H1 (cell line): ENCODE measurements at regions not wholly inside any gene's neighbourhood (a gene's known extent, or its start where the extent isn't known, plus 50 kb on each side); places are given as distances from the start of the nearest gene placed in this dataset.

Experiments used
- CHD2 ChIP-seq: IDR thresholded peaks from 2 replicates; pipeline ENCODE4 v1.6.1; 2012; ENCODE audit warnings: low read length, improper control_type of control experiment
- EP300 ChIP-seq, 2 experiments: IDR thresholded peaks; 1 replicate in 1 of 2; 2 replicates in 1 of 2; pipeline ENCODE4 v1.6.1; 2011 to 2012; ENCODE audit warnings: low read depth in 2 of 2, low read length in 2 of 2, mild to moderate bottlenecking in 2 of 2, borderline replicate concordance in 1 of 2, inconsistent platforms in 1 of 2, moderate library complexity in 1 of 2
- JUND ChIP-seq: IDR thresholded peaks from 2 replicates; pipeline ENCODE4 v1.6.1; 2011; ENCODE audit warnings: mild to moderate bottlenecking, improper control_type of control experiment, low read length
- KDM1A ChIP-seq: fragments of 200-600, 300-600 bp; sonication (generic); IDR thresholded peaks from 2 replicates; pipeline ENCODE4 v1.7.1; 2016; ENCODE audit warnings: mild to moderate bottlenecking, low read length, borderline replicate concordance
- NRF1 ChIP-seq: IDR thresholded peaks from 2 replicates; pipeline ENCODE4 v1.6.1; 2011; ENCODE audit warnings: mild to moderate bottlenecking, low read depth, low read length, improper control_type of control experiment
- POLR2A ChIP-seq, 2 experiments: IDR thresholded peaks; 1 replicate in 1 of 2; 2 replicates in 1 of 2; pipeline ENCODE4 v1.6.1; 2011; ENCODE audit warnings: low read depth in 2 of 2, low read length in 2 of 2, mild to moderate bottlenecking in 2 of 2; ENCODE audit errors: control extremely low read depth in 1 of 2
- POLR2AphosphoS5 ChIP-seq: IDR thresholded peaks from 2 replicates; pipeline ENCODE4 v1.6.1; 2011; ENCODE audit warnings: low read depth, low read length
- SIN3A ChIP-seq, 2 experiments: IDR thresholded peaks in 1 of 2; conservative IDR thresholded peaks in 1 of 2; 2 replicates each; pipeline ENCODE4 v1.6.1; 2011 to 2012; ENCODE audit warnings: low read length in 2 of 2, improper control_type of control experiment in 1 of 2, low read depth in 1 of 2, mild to moderate bottlenecking in 1 of 2
- SIRT6 ChIP-seq: IDR thresholded peaks from one replicate; pipeline ENCODE4 v1.7.1; 2012; ENCODE audit warnings: low read length, inconsistent platforms
- SUZ12 ChIP-seq: fragments of 200-600 bp; sonication (generic); IDR thresholded peaks from 2 replicates; pipeline ENCODE4 v1.6.1; 2012; ENCODE audit warnings: mild to moderate bottlenecking, inconsistent platforms, low read length, moderate library complexity, mixed read lengths
- TEAD4 ChIP-seq: IDR thresholded peaks from 2 replicates; pipeline ENCODE4 v1.6.1; 2012; ENCODE audit warnings: low read depth, low read length, inconsistent platforms, mixed read lengths
- YY1 ChIP-seq: IDR thresholded peaks from 2 replicates; pipeline ENCODE4 v1.6.1; 2011; ENCODE audit warnings: low read depth, mild to moderate bottlenecking, low read length
- TF ChIP-seq, protein P1 (sequence below), 3 experiments: IDR thresholded peaks; 1 replicate in 2 of 3; 2 replicates in 1 of 3; pipeline versions ENCODE4 v1.5.1 to v1.6.1; 2011; ENCODE audit warnings: low read length in 3 of 3, mild to moderate bottlenecking in 3 of 3, inconsistent platforms in 2 of 3, low read depth in 1 of 3, moderate library complexity in 1 of 3; ENCODE audit not compliant: insufficient read depth in 1 of 3; ENCODE audit errors: control extremely low read depth in 1 of 3
- TF ChIP-seq, protein P2 (sequence below): IDR thresholded peaks from 2 replicates; pipeline ENCODE4 v1.6.1; 2012; ENCODE audit warnings: inconsistent platforms

GRCh38 chr20:22800129-22800528 is 215.8 kb upstream of the FOXA2 start:
- TF ChIP-seq, protein P1, sequence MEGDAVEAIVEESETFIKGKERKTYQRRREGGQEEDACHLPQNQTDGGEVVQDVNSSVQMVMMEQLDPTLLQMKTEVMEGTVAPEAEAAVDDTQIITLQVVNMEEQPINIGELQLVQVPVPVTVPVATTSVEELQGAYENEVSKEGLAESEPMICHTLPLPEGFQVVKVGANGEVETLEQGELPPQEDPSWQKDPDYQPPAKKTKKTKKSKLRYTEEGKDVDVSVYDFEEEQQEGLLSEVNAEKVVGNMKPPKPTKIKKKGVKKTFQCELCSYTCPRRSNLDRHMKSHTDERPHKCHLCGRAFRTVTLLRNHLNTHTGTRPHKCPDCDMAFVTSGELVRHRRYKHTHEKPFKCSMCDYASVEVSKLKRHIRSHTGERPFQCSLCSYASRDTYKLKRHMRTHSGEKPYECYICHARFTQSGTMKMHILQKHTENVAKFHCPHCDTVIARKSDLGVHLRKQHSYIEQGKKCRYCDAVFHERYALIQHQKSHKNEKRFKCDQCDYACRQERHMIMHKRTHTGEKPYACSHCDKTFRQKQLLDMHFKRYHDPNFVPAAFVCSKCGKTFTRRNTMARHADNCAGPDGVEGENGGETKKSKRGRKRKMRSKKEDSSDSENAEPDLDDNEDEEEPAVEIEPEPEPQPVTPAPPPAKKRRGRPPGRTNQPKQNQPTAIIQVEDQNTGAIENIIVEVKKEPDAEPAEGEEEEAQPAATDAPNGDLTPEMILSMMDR (IDR thresholded peaks at IDR 0.05; ENCODE audit: control extremely low read depth in 1 of 3, insufficient read depth in 1 of 3, low read depth in 1 of 3, low read length in 3 of 3): no peak
- TF ChIP-seq POLR2AphosphoS5 (no peak), SUZ12 (no peak), SIRT6 (no peak), CHD2 (no peak), NRF1 (no peak), JUND (no peak), EP300 (IDR thresholded peaks at IDR 0.05; ENCODE audit: borderline replicate concordance in 1 of 2, low read depth in 2 of 2, low read length in 2 of 2) (no peak), POLR2A (IDR thresholded peaks at IDR 0.05; ENCODE audit: control extremely low read depth in 1 of 2, low read depth in 2 of 2, low read length in 2 of 2) (no peak), TEAD4 (no peak), YY1 (no peak), KDM1A (no peak), SIN3A (conservative IDR thresholded peaks at IDR 0.05 in 1 of 2, IDR thresholded peaks at IDR 0.05 in 1 of 2; ENCODE audit: low read depth in 1 of 2, low read length in 2 of 2) (no peak)
- TF ChIP-seq, protein P2, sequence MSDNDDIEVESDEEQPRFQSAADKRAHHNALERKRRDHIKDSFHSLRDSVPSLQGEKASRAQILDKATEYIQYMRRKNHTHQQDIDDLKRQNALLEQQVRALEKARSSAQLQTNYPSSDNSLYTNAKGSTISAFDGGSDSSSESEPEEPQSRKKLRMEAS: no peak
